GM10266 (cell line): ENCODE measurements at regions not wholly inside any gene's neighbourhood (a gene's known extent, or its start where the extent isn't known, plus 50 kb on each side); places are given as distances from the start of the nearest gene placed in this dataset.

Experiments
- DNase-seq: peaks from one replicate; pipeline ENCODE4 v3.0.0; 2012; ENCODE audit errors: extremely low spot score
- TF ChIP-seq, protein P1 (sequence below): IDR thresholded peaks from 2 replicates; pipeline ENCODE4 v1.5.1; 2012; ENCODE audit warnings: mild to moderate bottlenecking, low read depth; ENCODE audit not compliant: control insufficient read depth, insufficient read depth; ENCODE audit errors: missing control alignments

DNA sequence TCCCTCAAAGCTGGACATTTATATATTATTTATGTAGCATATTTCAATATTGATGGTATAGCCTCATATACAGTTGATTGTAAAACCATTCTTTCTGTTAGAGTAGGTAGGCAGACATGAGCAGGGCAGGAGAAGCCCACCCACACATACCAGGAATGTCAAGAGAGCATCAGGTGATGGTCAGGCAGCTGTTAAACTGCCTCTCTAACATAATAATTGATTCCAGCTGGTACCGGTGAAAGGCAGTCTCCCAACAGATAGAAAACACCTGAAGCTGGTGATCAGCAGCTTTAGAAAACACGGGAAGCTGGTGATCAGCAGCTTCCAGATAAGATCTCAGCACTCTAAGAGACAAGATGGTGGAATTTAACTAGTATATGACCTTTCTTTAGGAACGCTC is 132.9 kb downstream of the SLITRK6 start:
- no peak for DNase-seq
- TF ChIP-seq, protein P1, sequence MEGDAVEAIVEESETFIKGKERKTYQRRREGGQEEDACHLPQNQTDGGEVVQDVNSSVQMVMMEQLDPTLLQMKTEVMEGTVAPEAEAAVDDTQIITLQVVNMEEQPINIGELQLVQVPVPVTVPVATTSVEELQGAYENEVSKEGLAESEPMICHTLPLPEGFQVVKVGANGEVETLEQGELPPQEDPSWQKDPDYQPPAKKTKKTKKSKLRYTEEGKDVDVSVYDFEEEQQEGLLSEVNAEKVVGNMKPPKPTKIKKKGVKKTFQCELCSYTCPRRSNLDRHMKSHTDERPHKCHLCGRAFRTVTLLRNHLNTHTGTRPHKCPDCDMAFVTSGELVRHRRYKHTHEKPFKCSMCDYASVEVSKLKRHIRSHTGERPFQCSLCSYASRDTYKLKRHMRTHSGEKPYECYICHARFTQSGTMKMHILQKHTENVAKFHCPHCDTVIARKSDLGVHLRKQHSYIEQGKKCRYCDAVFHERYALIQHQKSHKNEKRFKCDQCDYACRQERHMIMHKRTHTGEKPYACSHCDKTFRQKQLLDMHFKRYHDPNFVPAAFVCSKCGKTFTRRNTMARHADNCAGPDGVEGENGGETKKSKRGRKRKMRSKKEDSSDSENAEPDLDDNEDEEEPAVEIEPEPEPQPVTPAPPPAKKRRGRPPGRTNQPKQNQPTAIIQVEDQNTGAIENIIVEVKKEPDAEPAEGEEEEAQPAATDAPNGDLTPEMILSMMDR: no peak

DNA sequence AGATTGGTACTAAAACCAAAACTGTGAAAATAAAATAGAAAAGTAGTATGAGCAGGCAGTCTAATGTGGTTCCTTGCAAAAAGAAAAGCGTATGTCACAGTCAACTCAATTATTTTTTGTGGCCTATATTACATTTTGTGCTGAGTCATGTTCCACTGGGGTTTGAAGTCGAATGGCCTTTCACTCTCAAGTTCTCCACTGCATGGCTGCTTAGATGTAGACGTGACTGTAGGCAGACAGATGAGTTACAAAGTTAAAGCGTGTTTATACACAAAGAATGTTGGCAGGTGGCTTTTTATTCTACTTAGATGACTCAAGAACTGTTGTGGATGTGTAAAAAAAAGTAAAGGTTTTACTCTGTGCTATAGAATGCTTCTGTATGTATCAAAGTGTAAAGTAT is 133.9 kb downstream of the SLITRK6 start:
- no peak for DNase-seq
- TF ChIP-seq, protein P1: no peak

DNA sequence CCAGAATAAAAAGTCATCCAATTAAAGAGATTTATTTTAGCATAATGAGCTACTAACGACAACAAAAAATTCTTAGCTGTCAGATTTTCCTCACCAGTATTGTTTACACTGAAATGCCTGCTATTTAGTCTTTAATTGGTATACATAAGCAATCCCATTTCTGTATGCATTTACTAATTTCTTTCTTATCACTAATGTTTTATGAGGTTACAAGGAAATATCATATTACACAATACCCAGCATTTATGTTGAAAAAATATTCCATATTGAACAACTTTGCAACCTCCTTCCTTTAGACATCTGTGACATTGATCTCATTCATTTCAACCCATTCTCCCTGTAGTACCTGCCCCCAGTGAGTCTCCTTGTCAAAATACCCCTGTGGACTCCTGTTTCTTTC is 135.4 kb downstream of the SLITRK6 start:
- TF ChIP-seq, protein P1: no peak

DNA sequence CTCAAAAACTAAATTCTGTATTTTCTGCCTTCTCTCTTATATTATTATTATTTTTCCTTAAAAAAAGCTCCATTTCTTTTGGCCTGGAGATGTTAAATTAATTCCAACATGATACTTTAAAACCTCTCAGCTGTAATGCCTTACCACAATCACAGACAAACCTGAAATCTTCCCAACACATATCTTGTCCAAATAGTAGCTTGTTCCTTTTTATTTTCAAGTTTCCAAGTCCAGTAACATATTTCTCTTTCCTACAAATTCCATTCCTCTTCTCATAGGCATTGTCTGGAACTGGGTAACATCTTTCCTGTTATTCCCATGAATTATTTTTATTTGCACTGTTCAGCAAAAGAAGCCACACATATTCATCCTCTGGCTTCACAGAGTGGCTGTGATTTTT is 137.0 kb downstream of the SLITRK6 start:
- TF ChIP-seq, protein P1: no peak

More for the DNA sequence above, 135.4 kb downstream of the SLITRK6 start:
- DNase-seq: no peak

DNA sequence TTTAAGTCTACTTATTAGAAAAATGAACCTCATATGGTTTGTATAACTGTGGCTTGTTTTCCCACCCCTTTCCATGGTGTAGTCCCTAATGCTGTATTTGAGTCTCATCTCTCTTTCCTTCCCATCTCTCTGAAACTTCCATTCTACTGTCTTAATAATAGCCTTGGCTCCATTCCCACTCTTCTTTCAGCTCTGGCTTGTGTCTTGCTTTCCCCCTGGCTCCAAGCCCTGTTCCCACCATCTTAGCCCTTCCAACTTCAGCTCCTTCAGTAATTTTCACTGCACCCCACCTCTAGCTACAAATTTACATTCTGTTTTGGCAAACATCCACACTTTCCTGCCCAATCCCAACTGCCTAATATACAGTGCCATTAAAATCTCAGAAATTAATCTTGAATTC is 137.5 kb downstream of the SLITRK6 start:
- DNase-seq: no peak
- TF ChIP-seq, protein P1: no peak

More for the DNA sequence above, 137.0 kb downstream of the SLITRK6 start:
- no peak for DNase-seq

DNA sequence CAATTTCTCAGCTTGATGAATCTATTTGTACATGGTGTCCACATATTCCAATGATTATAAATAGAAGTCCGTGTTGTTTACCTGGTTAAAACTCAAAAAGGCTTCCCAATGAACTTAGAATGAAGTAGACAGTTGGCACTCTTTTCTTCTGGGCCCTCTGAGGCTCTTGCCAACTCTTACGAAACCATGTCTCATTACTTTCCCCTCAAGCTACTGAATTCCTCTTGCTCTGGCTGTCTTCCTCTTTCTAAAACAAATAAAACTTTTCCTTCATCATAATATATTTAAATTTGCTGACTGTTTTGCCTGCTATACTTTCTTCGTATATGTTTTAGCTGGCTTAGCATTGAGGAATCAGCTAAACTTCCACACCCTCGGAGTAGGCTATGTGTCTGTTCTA is 139.7 kb downstream of the SLITRK6 start:
- TF ChIP-seq, protein P1: no peak
- no peak for DNase-seq

DNA sequence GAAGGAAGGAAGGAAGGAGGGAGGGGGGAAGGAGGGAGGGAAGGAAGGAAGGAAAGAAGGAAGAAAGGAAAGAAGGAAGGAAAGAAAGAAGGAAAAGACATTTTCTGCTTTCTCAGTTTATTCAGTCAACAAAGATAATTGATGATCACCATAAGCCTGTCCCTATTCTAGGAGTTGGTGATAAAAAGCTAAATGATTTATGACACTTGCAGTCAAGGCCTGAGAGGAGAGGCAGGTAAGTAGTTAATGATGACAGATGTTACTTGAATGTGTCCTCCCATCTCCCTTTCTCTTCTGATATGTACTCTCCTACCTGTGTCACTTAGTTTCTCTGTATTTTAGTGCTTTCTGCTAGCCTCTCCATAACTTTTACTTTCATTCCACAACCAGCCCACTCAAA is 141.3 kb downstream of the SLITRK6 start:
- TF ChIP-seq, protein P1: no peak
- no peak for DNase-seq
